WTC11 (cell line): ENCODE measurements at regions not wholly inside any gene's neighbourhood (a gene's known extent, or its start where the extent isn't known, plus 50 kb on each side); places are given as distances from the start of the nearest gene placed in this dataset.

Source experiments
- ATAC-seq: fragments of 200-7000 bp; cut with Tn5 transposase; 2 replicates; pipeline ENCODE4 v1.10.0; 2021; ENCODE audit warnings: mild to moderate bottlenecking, moderate library complexity
- CTCF ChIA-PET: fragments of 300-600 bp; sonication (Branson Sonifier 250); formaldehyde crosslinking; loops from one replicate; lab custom pipeline; 2021; ENCODE audit warnings: antibody characterized with exemption; lab: Charles Lee
- POLR2A ChIA-PET: fragments of 350-600 bp; sonication (Branson Sonifier 250); formaldehyde crosslinking; loops from one replicate; lab custom pipeline; 2021; ENCODE audit warnings: antibody characterized with exemption; lab: Charles Lee
- DNase-seq: peaks from one replicate; pipeline ENCODE4 v3.0.0; 2021; ENCODE audit warnings: low spot score
- H3K27ac Mint-ChIP-seq: 2 replicates; pipeline ENCODE4 v1.8.0; 2021; ENCODE audit warnings: mixed read lengths
- H3K27me3 Mint-ChIP-seq: 2 replicates; pipeline ENCODE4 v1.8.0; 2021; ENCODE audit warnings: low read depth, mild to moderate bottlenecking, moderate library complexity, mixed read lengths
- H3K36me3 Mint-ChIP-seq: 2 replicates; pipeline ENCODE4 v1.8.0; 2021; ENCODE audit warnings: mixed read lengths
- H3K4me1 Mint-ChIP-seq: 2 replicates; pipeline ENCODE4 v1.8.0; 2022; ENCODE audit warnings: mixed read lengths
- H3K4me3 Mint-ChIP-seq: 2 replicates; pipeline ENCODE4 v1.8.0; 2021; ENCODE audit warnings: mild to moderate bottlenecking, moderate library complexity, mixed read lengths
- H3K9me3 Mint-ChIP-seq: 2 replicates; pipeline ENCODE4 v1.8.0; 2021; ENCODE audit warnings: mixed read lengths
- ARID4B ChIP-seq: sonication (generic); formaldehyde crosslinking; IDR thresholded peaks from 2 replicates; pipeline ENCODE4 v1.8.0; 2023; ENCODE audit warnings: missing genetic modification reagents, mild to moderate bottlenecking, borderline replicate concordance
- ATF3 ChIP-seq: sonication (generic); formaldehyde crosslinking; conservative IDR thresholded peaks from 2 replicates; pipeline ENCODE4 v1.8.1; 2022; ENCODE audit warnings: mild to moderate bottlenecking, missing genetic modification reagents
- GTF2I ChIP-seq: fragments of 250-450 bp; sonication (Bioruptor Pico); conservative IDR thresholded peaks from 2 replicates; pipeline ENCODE4 v1.4.0; 2021; ENCODE audit warnings: mild to moderate bottlenecking
- JAZF1 ChIP-seq: fragments of 250-450 bp; sonication (Bioruptor Pico); IDR thresholded peaks from 2 replicates; pipeline ENCODE4 v1.9.0; 2021; ENCODE audit warnings: moderate library complexity, mild to moderate bottlenecking, inconsistent platforms
- MXD4 ChIP-seq: fragments of 250-450 bp; sonication (Bioruptor Pico); IDR thresholded peaks from 2 replicates; pipeline ENCODE4 v1.8.0; 2021; ENCODE audit warnings: mild to moderate bottlenecking, moderate library complexity, borderline replicate concordance
- NR1H2 ChIP-seq: sonication (generic); formaldehyde crosslinking; IDR thresholded peaks from 2 replicates; pipeline ENCODE4 v1.9.0; 2021; ENCODE audit warnings: mild to moderate bottlenecking, moderate library complexity, missing genetic modification reagents
- PRDM15 ChIP-seq: sonication (generic); formaldehyde crosslinking; IDR thresholded peaks from 2 replicates; pipeline ENCODE4 v1.8.0; 2022; ENCODE audit warnings: missing genetic modification reagents
- ZNF138 ChIP-seq: sonication (generic); formaldehyde crosslinking; conservative IDR thresholded peaks from 2 replicates; pipeline ENCODE4 v1.8.1; 2022; ENCODE audit warnings: mild to moderate bottlenecking, moderate library complexity, missing genetic modification reagents
- ZNF232 ChIP-seq: sonication (generic); formaldehyde crosslinking; IDR thresholded peaks from 2 replicates; pipeline ENCODE4 v1.8.0; 2022; ENCODE audit warnings: mild to moderate bottlenecking, missing genetic modification reagents
- ZNF263 ChIP-seq: sonication (generic); formaldehyde crosslinking; IDR thresholded peaks from 2 replicates; pipeline ENCODE4 v1.8.1; 2022; ENCODE audit warnings: low read depth, mild to moderate bottlenecking, moderate library complexity, missing genetic modification reagents
- ZNF396 ChIP-seq: fragments of 250-450 bp; sonication (Bioruptor Pico); IDR thresholded peaks from 2 replicates; pipeline ENCODE4 v1.8.0; 2021; ENCODE audit warnings: mild to moderate bottlenecking, moderate library complexity, borderline replicate concordance
- TF ChIP-seq, protein P1 (sequence below): fragments of 250-450 bp; sonication (Bioruptor Pico); IDR thresholded peaks from 2 replicates; pipeline ENCODE4 v2.1.2; 2022; ENCODE audit warnings: mild to moderate bottlenecking, moderate library complexity
- TF ChIP-seq, protein P2 (sequence below): sonication (generic); formaldehyde crosslinking; IDR thresholded peaks from 2 replicates; pipeline ENCODE4 v1.8.1; 2022; ENCODE audit warnings: mild to moderate bottlenecking, missing genetic modification reagents, moderate library complexity, borderline replicate concordance
- TF ChIP-seq, protein P3 (sequence below): sonication (generic); formaldehyde crosslinking; IDR thresholded peaks from 2 replicates; pipeline ENCODE4 v1.8.1; 2023; ENCODE audit warnings: mild to moderate bottlenecking, missing genetic modification reagents
- TF ChIP-seq, protein P4 (sequence below): sonication (generic); formaldehyde crosslinking; IDR thresholded peaks from 2 replicates; pipeline ENCODE4 v1.8.0; 2022; ENCODE audit warnings: mild to moderate bottlenecking, missing genetic modification reagents
- TF ChIP-seq, protein P5 (sequence below): sonication (generic); formaldehyde crosslinking; IDR thresholded peaks from 2 replicates; pipeline ENCODE4 v1.8.1; 2023; ENCODE audit warnings: mild to moderate bottlenecking, moderate library complexity, missing genetic modification reagents

DNA sequence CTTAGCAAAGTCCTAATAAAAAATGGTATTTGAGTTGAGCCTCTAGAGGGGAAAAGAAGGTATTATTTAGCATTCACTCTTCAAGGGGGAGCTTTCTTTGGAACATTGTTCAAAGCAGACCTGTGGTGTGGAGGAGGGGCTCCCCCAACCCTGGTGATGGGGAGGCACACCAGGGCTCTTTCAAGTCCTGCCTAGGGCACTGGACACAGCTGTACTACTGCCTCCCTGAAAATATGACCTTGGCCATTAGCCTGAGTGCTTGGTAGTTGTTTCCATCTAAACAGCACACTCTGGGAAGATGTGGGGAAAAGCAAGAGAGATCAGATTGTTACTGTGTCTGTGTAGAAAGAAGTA, 215.1 kb upstream of the CNR1 start (continued):
- TF ChIP-seq, protein P1, sequence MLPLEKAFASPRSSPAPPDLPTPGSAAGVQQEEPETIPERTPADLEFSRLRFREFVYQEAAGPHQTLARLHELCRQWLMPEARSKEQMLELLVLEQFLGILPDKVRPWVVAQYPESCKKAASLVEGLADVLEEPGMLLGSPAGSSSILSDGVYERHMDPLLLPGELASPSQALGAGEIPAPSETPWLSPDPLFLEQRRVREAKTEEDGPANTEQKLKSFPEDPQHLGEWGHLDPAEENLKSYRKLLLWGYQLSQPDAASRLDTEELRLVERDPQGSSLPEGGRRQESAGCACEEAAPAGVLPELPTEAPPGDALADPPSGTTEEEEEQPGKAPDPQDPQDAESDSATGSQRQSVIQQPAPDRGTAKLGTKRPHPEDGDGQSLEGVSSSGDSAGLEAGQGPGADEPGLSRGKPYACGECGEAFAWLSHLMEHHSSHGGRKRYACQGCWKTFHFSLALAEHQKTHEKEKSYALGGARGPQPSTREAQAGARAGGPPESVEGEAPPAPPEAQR (CRISPR knock-in tag): no peak
- no peak for TF ChIP-seq GTF2I (CRISPR knock-in tag)

DNA sequence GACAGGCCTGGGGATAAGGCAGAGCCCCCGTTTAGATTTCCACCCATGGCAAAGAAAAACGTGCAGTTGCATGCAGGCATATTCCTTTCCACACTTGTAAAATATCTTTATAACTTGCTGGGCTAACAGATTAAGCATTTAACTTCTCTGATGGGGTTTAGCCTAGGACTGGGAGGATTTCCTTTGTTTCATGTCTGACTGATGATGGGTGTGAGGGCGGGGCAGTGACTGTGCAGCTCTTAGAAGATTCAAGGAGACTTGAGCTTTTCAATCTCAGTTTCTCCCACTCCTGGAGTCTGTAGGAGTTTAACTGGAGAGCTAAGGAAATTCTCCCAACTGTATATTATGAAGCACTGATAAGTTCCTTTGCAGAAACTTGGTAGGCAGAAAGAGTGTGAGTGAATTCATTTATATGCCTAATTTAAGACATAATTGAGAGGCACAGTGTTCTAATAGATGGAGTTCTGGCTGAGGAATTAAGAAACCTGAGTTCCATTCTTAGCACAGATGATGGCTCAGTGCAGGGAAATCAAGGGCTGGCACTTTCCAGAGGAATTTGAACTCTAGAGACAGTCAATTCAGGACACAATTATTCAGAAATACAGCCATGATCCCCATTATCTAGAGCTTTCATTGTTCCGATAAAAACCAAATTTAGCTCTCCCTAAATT, 214.6 kb upstream of the CNR1 start:
- peaks cover 30% of the 10 kb centered on the region for H3K4me1 Mint-ChIP-seq
- TF ChIP-seq ZNF232 (no peak), ZNF396 (no peak), NR1H2 (no peak), ZNF263 (CRISPR knock-in tag) (no peak), JAZF1 (CRISPR knock-in tag) (no peak), MXD4 (no peak), ATF3 (CRISPR knock-in tag) (no peak), ZNF138 (CRISPR knock-in tag) (no peak), ARID4B (CRISPR knock-in tag) (no peak), PRDM15 (CRISPR knock-in tag) (no peak)
- TF ChIP-seq, protein P2, sequence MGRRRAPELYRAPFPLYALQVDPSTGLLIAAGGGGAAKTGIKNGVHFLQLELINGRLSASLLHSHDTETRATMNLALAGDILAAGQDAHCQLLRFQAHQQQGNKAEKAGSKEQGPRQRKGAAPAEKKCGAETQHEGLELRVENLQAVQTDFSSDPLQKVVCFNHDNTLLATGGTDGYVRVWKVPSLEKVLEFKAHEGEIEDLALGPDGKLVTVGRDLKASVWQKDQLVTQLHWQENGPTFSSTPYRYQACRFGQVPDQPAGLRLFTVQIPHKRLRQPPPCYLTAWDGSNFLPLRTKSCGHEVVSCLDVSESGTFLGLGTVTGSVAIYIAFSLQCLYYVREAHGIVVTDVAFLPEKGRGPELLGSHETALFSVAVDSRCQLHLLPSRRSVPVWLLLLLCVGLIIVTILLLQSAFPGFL (CRISPR knock-in tag): no peak
- TF ChIP-seq, protein P3, sequence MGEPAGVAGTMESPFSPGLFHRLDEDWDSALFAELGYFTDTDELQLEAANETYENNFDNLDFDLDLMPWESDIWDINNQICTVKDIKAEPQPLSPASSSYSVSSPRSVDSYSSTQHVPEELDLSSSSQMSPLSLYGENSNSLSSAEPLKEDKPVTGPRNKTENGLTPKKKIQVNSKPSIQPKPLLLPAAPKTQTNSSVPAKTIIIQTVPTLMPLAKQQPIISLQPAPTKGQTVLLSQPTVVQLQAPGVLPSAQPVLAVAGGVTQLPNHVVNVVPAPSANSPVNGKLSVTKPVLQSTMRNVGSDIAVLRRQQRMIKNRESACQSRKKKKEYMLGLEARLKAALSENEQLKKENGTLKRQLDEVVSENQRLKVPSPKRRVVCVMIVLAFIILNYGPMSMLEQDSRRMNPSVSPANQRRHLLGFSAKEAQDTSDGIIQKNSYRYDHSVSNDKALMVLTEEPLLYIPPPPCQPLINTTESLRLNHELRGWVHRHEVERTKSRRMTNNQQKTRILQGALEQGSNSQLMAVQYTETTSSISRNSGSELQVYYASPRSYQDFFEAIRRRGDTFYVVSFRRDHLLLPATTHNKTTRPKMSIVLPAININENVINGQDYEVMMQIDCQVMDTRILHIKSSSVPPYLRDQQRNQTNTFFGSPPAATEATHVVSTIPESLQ (CRISPR knock-in tag): no peak
- TF ChIP-seq, protein P4, sequence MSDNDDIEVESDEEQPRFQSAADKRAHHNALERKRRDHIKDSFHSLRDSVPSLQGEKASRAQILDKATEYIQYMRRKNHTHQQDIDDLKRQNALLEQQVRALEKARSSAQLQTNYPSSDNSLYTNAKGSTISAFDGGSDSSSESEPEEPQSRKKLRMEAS (CRISPR knock-in tag): no peak
- TF ChIP-seq, protein P5, sequence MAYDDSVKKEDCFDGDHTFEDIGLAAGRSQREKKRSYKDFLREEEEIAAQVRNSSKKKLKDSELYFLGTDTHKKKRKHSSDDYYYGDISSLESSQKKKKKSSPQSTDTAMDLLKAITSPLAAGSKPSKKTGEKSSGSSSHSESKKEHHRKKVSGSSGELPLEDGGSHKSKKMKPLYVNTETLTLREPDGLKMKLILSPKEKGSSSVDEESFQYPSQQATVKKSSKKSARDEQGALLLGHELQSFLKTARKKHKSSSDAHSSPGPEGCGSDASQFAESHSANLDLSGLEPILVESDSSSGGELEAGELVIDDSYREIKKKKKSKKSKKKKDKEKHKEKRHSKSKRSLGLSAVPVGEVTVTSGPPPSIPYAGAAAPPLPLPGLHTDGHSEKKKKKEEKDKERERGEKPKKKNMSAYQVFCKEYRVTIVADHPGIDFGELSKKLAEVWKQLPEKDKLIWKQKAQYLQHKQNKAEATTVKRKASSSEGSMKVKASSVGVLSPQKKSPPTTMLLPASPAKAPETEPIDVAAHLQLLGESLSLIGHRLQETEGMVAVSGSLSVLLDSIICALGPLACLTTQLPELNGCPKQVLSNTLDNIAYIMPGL (CRISPR knock-in tag): no peak
- ATAC-seq: no peak
- no peaks in the 10 kb centered on the region for H3K36me3 Mint-ChIP-seq
- no peaks in the 10 kb centered on the region for H3K27me3 Mint-ChIP-seq
- no peak for DNase-seq
- no peak overlapping the region for H3K4me3 Mint-ChIP-seq
- no peak overlapping the region for H3K27ac Mint-ChIP-seq
- CTCF ChIA-PET: no interaction called here
- POLR2A ChIA-PET: no interaction called here
- peaks cover 9% of the 10 kb centered on the region; the same call in 1 of the 2 replicates for H3K9me3 Mint-ChIP-seq
